ENCODE measurements at regions not wholly inside any gene's neighbourhood (a gene's known extent, or its start where the extent isn't known, plus 50 kb on each side); places are given as distances from the start of the nearest gene placed in this dataset.

GRCh38 chr2:42937171-42937875 lies 144.9 kb upstream of the HAAO start:
- Histone ChIP-seq H3K9me2 (ENCODE audit: insufficient read depth, low read length) (no peaks in the 10 kb centered on the region), H3K4me1 (ENCODE audit: insufficient read depth, low read length, poor library complexity, severe bottlenecking) (no peaks in the 10 kb centered on the region), H4K20me1 (ENCODE audit: insufficient read depth, low read length) (no peaks in the 10 kb centered on the region), H3K27ac (ENCODE audit: low read depth, low read length, poor library complexity, severe bottlenecking) (no peak overlapping the region), H2AFZ (ENCODE audit: low read length) (no peak overlapping the region), H3K36me3 (ENCODE audit: insufficient read depth, low read length) (no peaks in the 10 kb centered on the region), H3K4me2 (ENCODE audit: low read length) (no peak overlapping the region), H3K9me3 (ENCODE audit: low read length) (no peaks in the 10 kb centered on the region), H3K4me3 (ENCODE audit: low read depth, low read length, poor library complexity, severe bottlenecking) (no peak overlapping the region), H3K79me2 (ENCODE audit: insufficient read depth, low read depth, low read length) (no peaks in the 10 kb centered on the region)
- ChIA-PET CTCF (ENCODE audit: unreplicated experiment) (no interaction called here), POLR2A (no interaction called here)
- TF ChIP-seq EZH2phosphoT487 (IDR thresholded peaks at IDR 0.05; ENCODE audit: borderline replicate concordance, low read depth, low read length) (no peak), CTCF (conservative IDR thresholded peaks at IDR 0.05; ENCODE audit: low read length) (no peak)
- no peak for DNase-seq (ENCODE audit: low spot score)
- no TSS peak for BruUV-seq (replicated peaks)
- intact Hi-C loops (cut with micrococcal nuclease; ENCODE audit: unreplicated experiment), result no loop called here

GRCh38 chr2:42935692-42936671 lies 143.6 kb upstream of the HAAO start:
- H3K4me3 ChIP-seq (ENCODE audit: low read depth, low read length, poor library complexity, severe bottlenecking), result no peak overlapping the region
- no peaks in the 10 kb centered on the region for H3K36me3 ChIP-seq (ENCODE audit: insufficient read depth, low read length)
- no peak overlapping the region for H3K4me2 ChIP-seq (ENCODE audit: low read length)
- no peaks in the 10 kb centered on the region for H3K4me1 ChIP-seq (ENCODE audit: insufficient read depth, low read length, poor library complexity, severe bottlenecking)
- BruUV-seq (replicated peaks), result no TSS peak
- no peaks in the 10 kb centered on the region for H3K9me2 ChIP-seq (ENCODE audit: insufficient read depth, low read length)
- POLR2A ChIA-PET, result no interaction called here
- no peak for DNase-seq (ENCODE audit: low spot score)
- no peaks in the 10 kb centered on the region for H3K79me2 ChIP-seq (ENCODE audit: insufficient read depth, low read depth, low read length)
- H3K27ac ChIP-seq (ENCODE audit: low read depth, low read length, poor library complexity, severe bottlenecking), result no peak overlapping the region
- CTCF ChIA-PET (ENCODE audit: unreplicated experiment), result interaction anchor here (0.7 to 1.2 kb wide), 2 partner anchors 29 to 293 kb away, joined by 3 read pairs; no protein-coding TSS in a partner anchor
- TF ChIP-seq EZH2phosphoT487 (IDR thresholded peaks at IDR 0.05; ENCODE audit: borderline replicate concordance, low read depth, low read length), result no peak
- no peak for TF ChIP-seq CTCF (conservative IDR thresholded peaks at IDR 0.05; ENCODE audit: low read length)
- H3K9me3 ChIP-seq (ENCODE audit: low read length), result no peaks in the 10 kb centered on the region
- intact Hi-C loops (cut with micrococcal nuclease; ENCODE audit: unreplicated experiment), result no loop called here
- no peak overlapping the region for H2AFZ ChIP-seq (ENCODE audit: low read length)
- no peaks in the 10 kb centered on the region for H4K20me1 ChIP-seq (ENCODE audit: insufficient read depth, low read length)

Measured in OCI-LY7 (cell line).